ENCODE measurements at regions not wholly inside any gene's neighbourhood (a gene's known extent, or its start where the extent isn't known, plus 50 kb on each side); places are given as distances from the start of the nearest gene placed in this dataset.

GRCh38 chr20:40495956-40496355 is 193.1 kb downstream of the MAFB start:
- no peak for TF ChIP-seq CTCF (IDR thresholded peaks at IDR 0.05; ENCODE audit: low read depth, low read length)
- POLR2A ChIA-PET = no interaction called here
- DNase-seq (ENCODE audit: low read depth, low spot score) = no peak
- Histone ChIP-seq H3K4me3 (ENCODE audit: low read depth, low read length) (no peak overlapping the region), H3K27ac (ENCODE audit: low read depth, low read length) (no peak overlapping the region), H3K9me3 (ENCODE audit: control insufficient read depth, insufficient read depth, low read length) (no peaks in the 10 kb centered on the region), H3K27me3 (ENCODE audit: control insufficient read depth, insufficient read depth, low read length) (no peaks in the 10 kb centered on the region)
- CTCF ChIA-PET = no interaction called here

GRCh38 chr20:40494248-40494647 is 194.8 kb downstream of the MAFB start:
- ChIA-PET CTCF (no interaction called here), POLR2A (no interaction called here)
- H3K27me3 ChIP-seq (ENCODE audit: control insufficient read depth, insufficient read depth, low read length) = no peaks in the 10 kb centered on the region
- no peak overlapping the region for H3K27ac ChIP-seq (ENCODE audit: low read depth, low read length)
- no peak overlapping the region for H3K4me3 ChIP-seq (ENCODE audit: low read depth, low read length)
- no peak for TF ChIP-seq CTCF (IDR thresholded peaks at IDR 0.05; ENCODE audit: low read depth, low read length)
- H3K9me3 ChIP-seq (ENCODE audit: control insufficient read depth, insufficient read depth, low read length) = no peaks in the 10 kb centered on the region
- no peak for DNase-seq (ENCODE audit: low read depth, low spot score)

- H3K4me3 ChIP-seq (ENCODE audit: low read depth, low read length) = no peak overlapping the region
- H3K27me3 ChIP-seq (ENCODE audit: control insufficient read depth, insufficient read depth, low read length) = no peaks in the 10 kb centered on the region
- H3K27ac ChIP-seq (ENCODE audit: low read depth, low read length) = no peak overlapping the region
- CTCF ChIA-PET = no interaction called here
- POLR2A ChIA-PET = no interaction called here
- no peak for TF ChIP-seq CTCF (IDR thresholded peaks at IDR 0.05; ENCODE audit: low read depth, low read length)
- no peak for DNase-seq (ENCODE audit: low read depth, low spot score)
- no peaks in the 10 kb centered on the region for H3K9me3 ChIP-seq (ENCODE audit: control insufficient read depth, insufficient read depth, low read length)
Observed at GRCh38 chr20:40493549-40493948, 195.5 kb downstream of the MAFB start.

- H3K27ac ChIP-seq (ENCODE audit: low read depth, low read length) = no peak overlapping the region
- no peak overlapping the region for H3K4me3 ChIP-seq (ENCODE audit: low read depth, low read length)
- no peaks in the 10 kb centered on the region for H3K9me3 ChIP-seq (ENCODE audit: control insufficient read depth, insufficient read depth, low read length)
- no peaks in the 10 kb centered on the region for H3K27me3 ChIP-seq (ENCODE audit: control insufficient read depth, insufficient read depth, low read length)
- no peak for DNase-seq (ENCODE audit: low read depth, low spot score)
- CTCF ChIA-PET = no interaction called here
- TF ChIP-seq CTCF (IDR thresholded peaks at IDR 0.05; ENCODE audit: low read depth, low read length) = no peak
- POLR2A ChIA-PET = no interaction called here
Observed at GRCh38 chr20:40493071-40493470, 196.0 kb downstream of the MAFB start.

GRCh38 chr20:40491009-40491590 is 197.9 kb downstream of the MAFB start:
- H3K27ac ChIP-seq (ENCODE audit: low read depth, low read length) = no peak overlapping the region
- H3K4me3 ChIP-seq (ENCODE audit: low read depth, low read length) = no peak overlapping the region
- no peak for TF ChIP-seq CTCF (IDR thresholded peaks at IDR 0.05; ENCODE audit: low read depth, low read length)
- CTCF ChIA-PET = no interaction called here
- no peak for DNase-seq (ENCODE audit: low read depth, low spot score)
- H3K27me3 ChIP-seq (ENCODE audit: control insufficient read depth, insufficient read depth, low read length) = no peaks in the 10 kb centered on the region
- no peaks in the 10 kb centered on the region for H3K9me3 ChIP-seq (ENCODE audit: control insufficient read depth, insufficient read depth, low read length)
- POLR2A ChIA-PET = no interaction called here

All from AG04450 (cell line).